BLaER1 (cell line): ENCODE measurements at regions not wholly inside any gene's neighbourhood (a gene's known extent, or its start where the extent isn't known, plus 50 kb on each side); places are given as distances from the start of the nearest gene placed in this dataset.

Experiments used
- H3K27ac ChIP-seq: shearing (Covaris generic); formaldehyde crosslinking; 2 replicates; pipeline ENCODE4 v1.8.1; 2022
- H3K27me3 ChIP-seq: shearing (Covaris generic); formaldehyde crosslinking; 2 replicates; pipeline ENCODE4 v1.8.1; 2022
- H3K36me3 ChIP-seq: shearing (Covaris generic); formaldehyde crosslinking; 2 replicates; pipeline ENCODE4 v1.8.1; 2022
- H3K4me1 ChIP-seq: shearing (Covaris generic); formaldehyde crosslinking; 2 replicates; pipeline ENCODE4 v1.8.1; 2022
- H3K4me2 ChIP-seq: shearing (Covaris generic); formaldehyde crosslinking; 2 replicates; pipeline ENCODE4 v1.8.1; 2022
- H3K4me3 ChIP-seq: shearing (Covaris generic); formaldehyde crosslinking; 2 replicates; pipeline ENCODE4 v1.8.1; 2022
- H3K9ac ChIP-seq: shearing (Covaris generic); formaldehyde crosslinking; 2 replicates; pipeline ENCODE4 v1.8.1; 2022
- H3K9me3 ChIP-seq: shearing (Covaris generic); formaldehyde crosslinking; 2 replicates; pipeline ENCODE4 v1.8.1; 2022
- H4K20me1 ChIP-seq: shearing (Covaris generic); formaldehyde crosslinking; 2 replicates; pipeline ENCODE4 v1.8.1; 2022
- Cebpa-rat ChIP-seq: shearing (Covaris generic); IDR thresholded peaks from 2 replicates; pipeline ENCODE4 v1.8.1; 2022

DNA sequence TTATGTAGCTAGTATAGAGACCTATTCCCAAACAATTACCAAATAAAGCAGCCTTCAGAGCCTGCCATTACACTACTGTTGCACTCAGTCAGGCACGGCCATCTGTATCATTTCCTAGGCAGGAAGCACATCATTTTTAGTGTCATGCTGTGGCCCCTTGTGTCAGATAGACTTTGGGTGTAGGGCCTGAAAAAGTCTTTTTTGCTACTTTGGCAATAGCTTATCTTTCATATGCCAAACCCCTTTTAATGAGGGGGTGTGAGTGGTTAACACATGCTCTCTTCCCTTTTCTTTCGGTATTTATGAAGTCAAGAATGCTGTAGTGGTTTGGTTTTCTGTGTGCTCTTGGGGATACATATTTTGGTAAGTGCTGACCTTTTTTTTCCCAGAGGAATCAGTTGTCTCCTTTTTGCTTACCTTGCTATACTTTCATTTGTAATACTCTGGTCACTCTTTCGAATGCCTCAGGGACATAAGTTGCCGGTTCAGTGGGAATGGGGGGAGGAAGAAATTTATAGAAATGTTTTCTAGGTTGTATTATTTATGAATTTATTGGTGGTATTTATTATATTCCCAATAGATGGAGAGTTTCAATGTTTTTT is 209.8 kb downstream of the CSNK1G3 start:
- no peak for TF ChIP-seq Cebpa-rat
- Histone ChIP-seq H3K9me3 (peaks cover 4% of the 10 kb centered on the region; the same call in 1 of the 2 replicates), H3K4me3 (no peak overlapping the region), H3K36me3 (no peaks in the 10 kb centered on the region), H3K27ac (no peak overlapping the region), H3K4me2 (peak overlapping the region; percentile 25; the same call in 1 of the 2 replicates), H4K20me1 (no peaks in the 10 kb centered on the region), H3K4me1 (peaks cover 9% of the 10 kb centered on the region), H3K27me3 (no peaks in the 10 kb centered on the region), H3K9ac (no peak overlapping the region)

DNA sequence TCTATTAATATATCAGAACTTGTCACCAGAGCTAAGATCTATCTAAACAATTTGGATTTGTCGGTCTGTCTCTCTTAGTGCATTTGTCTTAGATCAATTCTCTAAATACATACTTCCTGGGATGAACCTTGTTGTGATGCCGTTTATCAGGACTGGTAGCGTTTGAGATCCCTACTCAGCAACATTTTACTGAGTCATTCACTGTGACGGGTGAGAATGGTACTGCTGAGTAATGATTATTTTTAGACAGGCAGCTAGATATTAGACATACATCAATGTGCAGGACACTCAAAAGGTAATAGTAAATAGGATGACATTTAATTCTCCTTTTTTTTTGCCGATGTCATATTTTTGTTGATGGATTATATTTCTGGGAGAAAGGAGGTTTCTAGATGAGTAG is 209.0 kb downstream of the CSNK1G3 start:
- H3K27me3 ChIP-seq = no peaks in the 10 kb centered on the region
- no peaks in the 10 kb centered on the region for H3K9me3 ChIP-seq
- TF ChIP-seq Cebpa-rat = no peak
- H3K9ac ChIP-seq = no peak overlapping the region
- no peak overlapping the region for H3K27ac ChIP-seq
- no peak overlapping the region for H3K4me3 ChIP-seq
- no peaks in the 10 kb centered on the region for H4K20me1 ChIP-seq
- no peaks in the 10 kb centered on the region for H3K36me3 ChIP-seq
- no peak overlapping the region for H3K4me2 ChIP-seq
- peaks cover 9% of the 10 kb centered on the region for H3K4me1 ChIP-seq

- H3K4me3 ChIP-seq = no peak overlapping the region
- TF ChIP-seq Cebpa-rat = no peak
Measured at GRCh38 chr5:123720339-123720738, 208.4 kb downstream of the CSNK1G3 start.

GRCh38 chr5:123719004-123719403 is 207.0 kb downstream of the CSNK1G3 start:
- no peak for TF ChIP-seq Cebpa-rat
- no peak overlapping the region for H3K4me2 ChIP-seq

More at GRCh38 chr5:123720339-123720738, 208.4 kb downstream of the CSNK1G3 start:
- Histone ChIP-seq H3K27ac (no peak overlapping the region), H3K4me1 (peaks cover 9% of the 10 kb centered on the region), H3K9ac (no peak overlapping the region), H3K36me3 (no peaks in the 10 kb centered on the region), H3K4me2 (no peak overlapping the region), H3K9me3 (no peaks in the 10 kb centered on the region), H3K27me3 (no peaks in the 10 kb centered on the region), H4K20me1 (no peaks in the 10 kb centered on the region)

DNA sequence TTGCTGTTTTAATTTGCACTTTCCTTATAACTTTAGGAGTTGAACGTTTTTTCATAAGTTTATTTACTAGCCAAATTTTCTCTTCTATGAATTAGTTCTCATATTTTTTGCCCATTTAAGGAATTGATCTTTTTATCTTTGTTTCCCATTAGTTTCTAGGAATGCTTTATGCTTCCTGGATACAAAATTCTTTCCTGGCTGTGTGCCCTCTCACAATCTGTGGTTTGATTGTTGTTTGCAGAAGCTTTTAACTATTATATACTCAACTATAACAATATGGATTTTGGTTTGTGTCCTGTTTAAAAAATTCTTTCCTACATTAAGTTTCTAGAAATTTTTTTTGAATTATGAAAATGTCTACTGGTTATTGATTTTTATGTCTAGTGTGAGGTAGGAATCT is 206.3 kb downstream of the CSNK1G3 start:
- no peaks in the 10 kb centered on the region for H3K9me3 ChIP-seq
- no peak for TF ChIP-seq Cebpa-rat
- no peak overlapping the region for H3K4me3 ChIP-seq
- no peak overlapping the region for H3K4me2 ChIP-seq
- H3K4me1 ChIP-seq = peaks cover 9% of the 10 kb centered on the region
- H3K9ac ChIP-seq = no peak overlapping the region
- H3K36me3 ChIP-seq = no peaks in the 10 kb centered on the region
- no peaks in the 10 kb centered on the region for H4K20me1 ChIP-seq
- no peak overlapping the region for H3K27ac ChIP-seq
- H3K27me3 ChIP-seq = no peaks in the 10 kb centered on the region

More at GRCh38 chr5:123719004-123719403, 207.0 kb downstream of the CSNK1G3 start:
- H3K27me3 ChIP-seq = no peaks in the 10 kb centered on the region
- no peaks in the 10 kb centered on the region for H4K20me1 ChIP-seq
- H3K4me1 ChIP-seq = peaks cover 9% of the 10 kb centered on the region
- H3K4me3 ChIP-seq = no peak overlapping the region
- no peaks in the 10 kb centered on the region for H3K36me3 ChIP-seq
- no peak overlapping the region for H3K27ac ChIP-seq
- H3K9ac ChIP-seq = no peak overlapping the region
- H3K9me3 ChIP-seq = no peaks in the 10 kb centered on the region

GRCh38 chr5:123717139-123717538 is 205.2 kb downstream of the CSNK1G3 start:
- H3K36me3 ChIP-seq = no peaks in the 10 kb centered on the region

DNA sequence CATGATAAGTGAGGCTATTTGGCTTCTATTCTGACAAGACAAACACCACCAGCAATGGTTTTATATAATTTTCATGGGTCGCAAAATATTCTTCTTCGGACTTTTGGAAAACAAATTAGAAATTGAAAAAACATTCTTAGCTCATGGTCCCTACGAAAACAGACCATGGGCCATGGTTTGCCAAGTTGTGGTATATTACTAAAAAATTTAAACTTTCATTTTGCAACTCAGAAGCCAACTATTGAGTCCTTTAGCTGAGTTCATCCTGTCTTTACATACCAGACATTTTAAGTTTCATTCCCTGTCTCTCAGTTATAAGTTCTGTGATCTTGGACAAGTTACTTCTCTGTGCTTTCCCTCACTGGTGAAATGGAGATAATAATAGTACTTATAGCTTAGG is 198.1 kb downstream of the CSNK1G3 start:
- no peaks in the 10 kb centered on the region for H3K36me3 ChIP-seq
- TF ChIP-seq Cebpa-rat = no peak
- H3K27me3 ChIP-seq = no peaks in the 10 kb centered on the region
- H3K4me1 ChIP-seq = no peaks in the 10 kb centered on the region
- H3K9ac ChIP-seq = no peak overlapping the region
- no peak overlapping the region for H3K4me3 ChIP-seq
- no peaks in the 10 kb centered on the region for H4K20me1 ChIP-seq
- no peaks in the 10 kb centered on the region for H3K9me3 ChIP-seq
- no peak overlapping the region for H3K4me2 ChIP-seq
- no peak overlapping the region for H3K27ac ChIP-seq

More at GRCh38 chr5:123717139-123717538, 205.2 kb downstream of the CSNK1G3 start:
- no peak overlapping the region for H3K4me2 ChIP-seq
- no peaks in the 10 kb centered on the region for H3K27me3 ChIP-seq
- TF ChIP-seq Cebpa-rat = no peak
- H3K9me3 ChIP-seq = no peaks in the 10 kb centered on the region
- no peak overlapping the region for H3K4me3 ChIP-seq
- no peak overlapping the region for H3K27ac ChIP-seq
- no peak overlapping the region for H3K9ac ChIP-seq
- no peaks in the 10 kb centered on the region for H4K20me1 ChIP-seq
- peaks cover 9% of the 10 kb centered on the region for H3K4me1 ChIP-seq

DNA sequence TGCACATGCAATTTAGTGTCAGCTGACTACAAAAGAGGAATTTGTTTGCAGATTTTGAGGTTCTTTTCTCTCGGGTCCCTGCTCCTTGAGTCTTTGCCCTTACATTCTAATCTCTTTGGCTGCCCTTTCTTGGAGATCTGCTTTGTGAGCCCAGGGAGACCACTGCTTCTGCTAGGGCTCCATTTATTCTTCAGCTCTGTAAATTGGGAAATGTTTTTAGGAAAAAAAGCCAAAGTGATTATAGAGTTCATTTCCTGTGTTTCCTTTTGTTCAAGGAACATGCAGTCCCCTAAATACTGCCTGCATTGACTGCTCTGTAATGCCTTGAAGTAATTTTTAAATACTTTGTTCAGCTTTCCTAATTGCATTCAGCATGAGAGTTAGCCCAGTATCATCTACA is 197.4 kb downstream of the CSNK1G3 start:
- Histone ChIP-seq H3K9ac (no peak overlapping the region), H4K20me1 (no peaks in the 10 kb centered on the region), H3K4me1 (no peaks in the 10 kb centered on the region), H3K4me3 (no peak overlapping the region), H3K27me3 (no peaks in the 10 kb centered on the region), H3K9me3 (no peaks in the 10 kb centered on the region), H3K27ac (no peak overlapping the region), H3K36me3 (no peaks in the 10 kb centered on the region), H3K4me2 (no peak overlapping the region)
- no peak for TF ChIP-seq Cebpa-rat

- H4K20me1 ChIP-seq = no peaks in the 10 kb centered on the region
- no peak overlapping the region for H3K9ac ChIP-seq
- H3K27ac ChIP-seq = no peak overlapping the region
- H3K36me3 ChIP-seq = no peaks in the 10 kb centered on the region
- H3K4me2 ChIP-seq = no peak overlapping the region
- H3K4me1 ChIP-seq = no peaks in the 10 kb centered on the region
- no peak for TF ChIP-seq Cebpa-rat
- H3K27me3 ChIP-seq = no peaks in the 10 kb centered on the region
- H3K4me3 ChIP-seq = no peak overlapping the region
- H3K9me3 ChIP-seq = no peaks in the 10 kb centered on the region
Measured at GRCh38 chr5:123708074-123708806, 196.3 kb downstream of the CSNK1G3 start.

- Histone ChIP-seq H3K4me2 (no peak overlapping the region), H3K9ac (no peak overlapping the region)
- no peak for TF ChIP-seq Cebpa-rat
Measured at GRCh38 chr5:123706531-123706930, 194.6 kb downstream of the CSNK1G3 start.

More at GRCh38 chr5:123706531-123706930, 194.6 kb downstream of the CSNK1G3 start:
- H3K27me3 ChIP-seq = no peaks in the 10 kb centered on the region
- no peaks in the 10 kb centered on the region for H4K20me1 ChIP-seq
- no peaks in the 10 kb centered on the region for H3K36me3 ChIP-seq
- H3K4me3 ChIP-seq = no peak overlapping the region
- no peaks in the 10 kb centered on the region for H3K4me1 ChIP-seq
- H3K9me3 ChIP-seq = no peaks in the 10 kb centered on the region
- no peak overlapping the region for H3K27ac ChIP-seq
